ENCODE measurements at regions not wholly inside any gene's neighbourhood (a gene's known extent, or its start where the extent isn't known, plus 50 kb on each side); places are given as distances from the start of the nearest gene placed in this dataset.

DNA sequence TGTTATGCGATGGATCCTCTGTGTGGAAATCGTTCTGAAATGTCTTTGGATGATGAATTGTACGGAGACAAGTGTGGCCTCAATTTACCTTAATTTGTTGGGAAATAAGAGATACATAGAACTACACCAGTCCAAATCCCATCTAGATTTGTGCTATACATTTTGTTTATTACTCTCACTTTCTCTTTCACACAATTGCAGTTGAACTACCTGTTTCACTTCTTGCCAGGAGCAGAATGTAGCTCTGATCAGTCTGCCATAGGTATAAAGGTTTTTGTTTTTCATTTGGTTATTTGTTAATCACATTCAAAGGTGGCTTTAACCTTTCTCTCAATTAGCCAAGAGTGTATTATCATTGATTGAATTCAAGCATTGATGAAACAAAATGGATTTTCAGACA, 268.2 kb downstream of the SNAPC1 start:
- TF ChIP-seq, protein P1, sequence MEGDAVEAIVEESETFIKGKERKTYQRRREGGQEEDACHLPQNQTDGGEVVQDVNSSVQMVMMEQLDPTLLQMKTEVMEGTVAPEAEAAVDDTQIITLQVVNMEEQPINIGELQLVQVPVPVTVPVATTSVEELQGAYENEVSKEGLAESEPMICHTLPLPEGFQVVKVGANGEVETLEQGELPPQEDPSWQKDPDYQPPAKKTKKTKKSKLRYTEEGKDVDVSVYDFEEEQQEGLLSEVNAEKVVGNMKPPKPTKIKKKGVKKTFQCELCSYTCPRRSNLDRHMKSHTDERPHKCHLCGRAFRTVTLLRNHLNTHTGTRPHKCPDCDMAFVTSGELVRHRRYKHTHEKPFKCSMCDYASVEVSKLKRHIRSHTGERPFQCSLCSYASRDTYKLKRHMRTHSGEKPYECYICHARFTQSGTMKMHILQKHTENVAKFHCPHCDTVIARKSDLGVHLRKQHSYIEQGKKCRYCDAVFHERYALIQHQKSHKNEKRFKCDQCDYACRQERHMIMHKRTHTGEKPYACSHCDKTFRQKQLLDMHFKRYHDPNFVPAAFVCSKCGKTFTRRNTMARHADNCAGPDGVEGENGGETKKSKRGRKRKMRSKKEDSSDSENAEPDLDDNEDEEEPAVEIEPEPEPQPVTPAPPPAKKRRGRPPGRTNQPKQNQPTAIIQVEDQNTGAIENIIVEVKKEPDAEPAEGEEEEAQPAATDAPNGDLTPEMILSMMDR (IDR thresholded peaks at IDR 0.05) = no peak
- no peak for TF ChIP-seq POLR2A (IDR thresholded peaks at IDR 0.05)

Measured in heart left ventricle (tissue), 13 donors.